Heart left ventricle (tissue), 16 donors: ENCODE measurements at regions not wholly inside any gene's neighbourhood (a gene's known extent, or its start where the extent isn't known, plus 50 kb on each side); places are given as distances from the start of the nearest gene placed in this dataset.
A peak's percentile ranks its signal among the peaks of the same experiment; 100 is the strongest.

Experiments used
- ATAC-seq, 4 donors: fragments of 200-7000 bp; cut with Tn5 transposase; one replicate each; pipeline ENCODE4 v1.9.1; 2020 to 2022; ENCODE audit warnings: moderate library complexity in 4 of 4, mild to moderate bottlenecking in 3 of 4, moderate number of reproducible peaks in 1 of 4
- DNase-seq, 5 donors: peaks; one replicate each; pipeline ENCODE4 v3.0.0-alpha.2; 2020
- H3K27ac ChIP-seq, 12 donors: fragments of 200-600 bp; sonication (generic) in 4 of 12; one replicate each; pipeline versions ENCODE4 v1.5.0 to v1.8.0; 2016 to 2022; ENCODE audit warnings: mild to moderate bottlenecking in 2 of 12
- H3K27me3 ChIP-seq, 9 donors: fragments of 200-600 bp; sonication (generic) in 2 of 9; one replicate each; pipeline versions ENCODE4 v1.5.1 to v1.8.0; 2016 to 2022; ENCODE audit warnings: mild to moderate bottlenecking in 3 of 9
- H3K36me3 ChIP-seq, 9 donors: fragments of 200-600 bp; sonication (generic) in 2 of 9; one replicate each; pipeline versions ENCODE4 v1.5.0 to v1.8.0; 2018 to 2022; ENCODE audit warnings: mild to moderate bottlenecking in 2 of 9
- H3K4me1 ChIP-seq, 12 donors: fragments of 200-600 bp; sonication (generic) in 4 of 12; one replicate each; pipeline versions ENCODE4 v1.5.0 to v1.8.0; 2016 to 2022; ENCODE audit warnings: mild to moderate bottlenecking in 3 of 12
- H3K4me3 ChIP-seq, 12 donors: fragments of 200-600 bp; sonication (generic) in 4 of 12; one replicate each; pipeline versions ENCODE4 v1.5.0 to v1.8.0; 2017 to 2022; ENCODE audit warnings: mild to moderate bottlenecking in 9 of 12, moderate library complexity in 4 of 12
- H3K9me3 ChIP-seq, 12 donors: fragments of 200-600 bp; sonication (generic) in 4 of 12; one replicate each; pipeline versions ENCODE4 v1.5.0 to v1.8.0; 2016 to 2022; ENCODE audit warnings: mild to moderate bottlenecking in 1 of 12
- POLR2A ChIP-seq, 2 donors: fragments of 450-650 bp; IDR thresholded peaks; one replicate each; pipeline ENCODE4 v1.6.1; 2017; ENCODE audit warnings: antibody characterized with exemption in 2 of 2, mild to moderate bottlenecking in 2 of 2, moderate library complexity in 2 of 2
- WGBS, 4 donors: extraction: QIAGEN DNeasy Blood & Tissue Kit in 2 of 4; methylation state at CpG; one replicate each; pipeline versions ENCODE4 v1.1.5 to v1.1.7; 2013 to 2018; 5-methylcytosine and 5-hydroxymethylcytosine counted together
- intact Hi-C, 10 donors: fragments of 100-400 bp; cut with DNase I; formaldehyde crosslinking; loops; one replicate each; pipeline versions ENCODE4 v1.11.1 to v1.14.2; 2022
- TF ChIP-seq, protein P1 (sequence below), 12 donors: fragments of 200-600 bp; sonication (generic) in 4 of 12; IDR thresholded peaks; one replicate each; pipeline versions ENCODE4 v1.5.0 to v1.8.0; 2018 to 2022; ENCODE audit warnings: antibody characterized with exemption in 12 of 12, mild to moderate bottlenecking in 5 of 12
- donor health status: ischemic (EF 13 %, LVEDD 7.1; RV severe dilation, severe dysfunction).
- donor health status: healthy with polysubstance abuse.
- donor health status: DM: no; HTN: yes; CAD: no.
- donor health status: DM: no; HTN: no; CAD: no.
- donor health status: ischemic (EF 25% LVEDD 6.9; RV normal size, moderate dysfunction).
- donor health status: ischemic (EF 25% LVEDD 5.7; RV mildly dilated, moderate dysfunction).
- donor health status: healthy.
- donor health status: DM: yes; HTN: yes; CAD: no.
- donor health status: ischemic (EF 35%, LVEDD 5.7; RV mildly dilated, moderate dysfunction).
- donor health status: nonischemic (EF 11% LVEDD 7.7; RV severe dilation, severe dysfunction).
- donor health status: DM: yes; HTN: yes; CAD: no.
- donor health status: PGD.
- donor health status: ischemic (EF 29% LVEDD 5.4; RV normal size, mild dysfunction).
- donor health status: nonischemic (EF 23%, LVEDD 6.1; RV moderate dilation, normal function).

DNA sequence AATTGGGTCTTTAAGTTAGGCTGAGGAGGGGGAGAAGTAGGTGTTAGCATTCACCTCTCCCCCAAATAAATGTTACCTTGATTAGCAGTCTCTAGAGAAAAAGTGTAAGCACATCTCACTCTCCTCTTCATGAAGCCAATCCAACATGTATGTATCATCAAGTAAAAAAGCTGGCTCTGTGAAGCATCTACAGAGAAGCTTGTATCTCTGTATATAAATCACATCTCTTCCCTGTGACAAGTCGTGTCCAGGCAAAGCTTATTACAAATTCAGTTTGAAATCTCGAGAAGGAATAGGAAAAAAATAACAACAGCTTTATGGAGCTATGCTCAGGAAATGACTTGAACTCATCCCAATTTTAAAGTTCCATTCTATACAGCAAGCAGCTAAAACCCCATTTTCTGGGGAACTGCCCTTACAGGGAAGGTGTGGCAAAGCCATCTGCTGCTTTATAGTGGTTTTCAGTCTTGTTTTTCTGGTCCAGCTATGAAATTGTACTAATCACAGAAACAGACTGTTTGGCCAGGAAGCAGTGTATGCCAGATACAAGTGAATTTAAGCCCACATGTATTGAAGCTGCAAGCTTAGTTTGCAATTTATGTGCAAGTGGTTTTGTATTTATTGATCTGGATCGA lies 313.3 kb upstream of the NOCT start:
- WGBS, 4 donors, result 58 to 65% (median 63%) methylated on average over 3 of the region's 3 CpGs
- no peak overlapping the region for H3K27ac ChIP-seq
- intact Hi-C loops, result no loop called here
- no peaks in the 10 kb centered on the region for H3K36me3 ChIP-seq
- no peak overlapping the region for H3K4me3 ChIP-seq
- DNase-seq, result no peak
- TF ChIP-seq POLR2A (IDR thresholded peaks at IDR 0.05), result no peak
- no peak for ATAC-seq
- H3K4me1 ChIP-seq, result peaks cover 0 to 5% (median 0%) of the 10 kb centered on the region in 12 donors
- no peaks in the 10 kb centered on the region for H3K9me3 ChIP-seq
- H3K27me3 ChIP-seq, result no peaks in the 10 kb centered on the region

DNA sequence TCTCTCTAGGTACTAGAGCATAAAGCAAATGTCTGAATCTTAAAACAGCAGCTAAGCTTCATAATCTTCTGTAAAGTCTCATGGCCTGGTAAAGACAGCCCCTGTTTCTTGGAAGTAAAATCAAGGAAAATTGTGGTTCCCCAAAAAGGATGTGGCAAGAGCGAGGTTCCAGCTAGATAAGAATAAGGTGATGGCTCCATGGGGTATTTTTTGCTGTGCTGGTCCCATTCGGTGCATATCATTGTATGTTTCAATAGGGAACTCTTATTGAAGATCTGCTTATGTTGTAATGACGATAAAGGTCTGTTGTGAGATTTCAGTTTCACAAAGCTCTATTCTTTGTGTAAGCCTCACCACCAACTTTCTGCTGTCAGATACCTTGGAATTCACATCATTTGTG lies 316.9 kb upstream of the NOCT start:
- 62 to 89% (median 71%) methylated on average over 3 of the region's 3 CpGs for WGBS, 4 donors
- Histone ChIP-seq H3K27ac (no peak overlapping the region), H3K27me3 (no peaks in the 10 kb centered on the region), H3K4me1 (peaks cover 0 to 5% (median 0%) of the 10 kb centered on the region in 12 donors), H3K4me3 (no peak overlapping the region), H3K9me3 (no peaks in the 10 kb centered on the region), H3K36me3 (no peaks in the 10 kb centered on the region)
- DNase-seq (no peak), ATAC-seq (no peak)
- intact Hi-C loops, result no loop called here
- no peak for TF ChIP-seq POLR2A (IDR thresholded peaks at IDR 0.05)
- TF ChIP-seq, protein P1, sequence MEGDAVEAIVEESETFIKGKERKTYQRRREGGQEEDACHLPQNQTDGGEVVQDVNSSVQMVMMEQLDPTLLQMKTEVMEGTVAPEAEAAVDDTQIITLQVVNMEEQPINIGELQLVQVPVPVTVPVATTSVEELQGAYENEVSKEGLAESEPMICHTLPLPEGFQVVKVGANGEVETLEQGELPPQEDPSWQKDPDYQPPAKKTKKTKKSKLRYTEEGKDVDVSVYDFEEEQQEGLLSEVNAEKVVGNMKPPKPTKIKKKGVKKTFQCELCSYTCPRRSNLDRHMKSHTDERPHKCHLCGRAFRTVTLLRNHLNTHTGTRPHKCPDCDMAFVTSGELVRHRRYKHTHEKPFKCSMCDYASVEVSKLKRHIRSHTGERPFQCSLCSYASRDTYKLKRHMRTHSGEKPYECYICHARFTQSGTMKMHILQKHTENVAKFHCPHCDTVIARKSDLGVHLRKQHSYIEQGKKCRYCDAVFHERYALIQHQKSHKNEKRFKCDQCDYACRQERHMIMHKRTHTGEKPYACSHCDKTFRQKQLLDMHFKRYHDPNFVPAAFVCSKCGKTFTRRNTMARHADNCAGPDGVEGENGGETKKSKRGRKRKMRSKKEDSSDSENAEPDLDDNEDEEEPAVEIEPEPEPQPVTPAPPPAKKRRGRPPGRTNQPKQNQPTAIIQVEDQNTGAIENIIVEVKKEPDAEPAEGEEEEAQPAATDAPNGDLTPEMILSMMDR (IDR thresholded peaks at IDR 0.05), result no peak

DNA sequence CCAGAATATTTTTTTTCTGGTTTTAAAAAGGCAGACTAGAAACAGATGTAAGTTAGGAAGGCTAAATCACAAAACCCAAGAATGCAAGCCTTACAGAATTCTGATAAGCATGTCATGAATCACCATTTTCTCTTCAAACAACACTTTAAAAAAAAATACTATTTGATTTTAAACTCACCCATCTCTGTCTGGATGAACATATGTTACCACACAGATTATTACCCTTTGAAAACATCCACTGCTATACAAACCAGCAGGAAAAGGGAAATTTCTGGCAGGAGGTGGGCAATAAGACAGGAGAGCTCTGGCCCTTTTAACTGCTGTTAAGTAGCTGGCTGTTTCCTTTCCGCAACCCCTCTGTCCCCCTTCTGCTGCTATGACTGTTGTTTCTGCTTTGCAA lies 317.7 kb upstream of the NOCT start:
- intact Hi-C loops, result no loop called here
- Histone ChIP-seq H3K36me3 (no peaks in the 10 kb centered on the region), H3K27ac (no peak overlapping the region)

DNA sequence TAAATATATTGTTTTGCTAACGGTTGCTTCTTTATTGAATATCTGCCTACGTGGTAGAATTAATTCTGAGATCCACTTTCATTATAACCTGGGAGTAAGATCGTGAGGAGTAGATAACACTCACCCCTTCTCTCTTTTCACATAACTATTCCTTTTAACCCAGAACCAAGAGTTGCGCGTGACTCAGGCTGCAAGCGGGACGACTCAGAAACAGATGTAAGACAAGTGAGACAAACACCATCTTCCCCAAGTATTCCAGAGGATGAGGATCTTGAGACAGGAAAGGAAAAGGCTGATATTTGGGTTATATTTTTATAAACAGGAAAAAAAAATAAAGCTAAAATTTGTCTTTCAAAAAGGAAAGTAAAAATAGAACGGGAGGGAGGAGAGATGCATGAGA lies 318.8 kb upstream of the NOCT start:
- H3K4me3 ChIP-seq, result peak overlapping the region in 1 of 12 donors; percentile 1
- no peak overlapping the region for H3K27ac ChIP-seq
- intact Hi-C loops, result no loop called here

More for the DNA sequence above, 317.7 kb upstream of the NOCT start:
- ATAC-seq (no peak), DNase-seq (no peak)
- H3K9me3 ChIP-seq, result no peaks in the 10 kb centered on the region
- WGBS, 4 donors, result 88 to 96% (median 92%) methylated on average over 1 of the region's 1 CpG
- H3K4me3 ChIP-seq, result no peak overlapping the region
- no peaks in the 10 kb centered on the region for H3K27me3 ChIP-seq
- TF ChIP-seq, protein P1 (IDR thresholded peaks at IDR 0.05), result no peak
- TF ChIP-seq POLR2A (IDR thresholded peaks at IDR 0.05), result no peak
- peaks cover 0 to 5% (median 0%) of the 10 kb centered on the region in 12 donors for H3K4me1 ChIP-seq

More for the DNA sequence above, 318.8 kb upstream of the NOCT start:
- Histone ChIP-seq H3K36me3 (no peaks in the 10 kb centered on the region), H3K9me3 (no peaks in the 10 kb centered on the region), H3K27me3 (no peaks in the 10 kb centered on the region), H3K4me1 (peaks cover 0 to 5% (median 0%) of the 10 kb centered on the region in 12 donors)
- no peak for TF ChIP-seq POLR2A (IDR thresholded peaks at IDR 0.05)
- TF ChIP-seq, protein P1 (IDR thresholded peaks at IDR 0.05), result no peak
- DNase-seq (no peak), ATAC-seq (no peak)
- WGBS, 4 donors, result 79 to 83% (median 82%) methylated on average over 8 of the region's 8 CpGs
